ENCODE measurements at regions not wholly inside any gene's neighbourhood (a gene's known extent, or its start where the extent isn't known, plus 50 kb on each side); places are given as distances from the start of the nearest gene placed in this dataset.

DNA sequence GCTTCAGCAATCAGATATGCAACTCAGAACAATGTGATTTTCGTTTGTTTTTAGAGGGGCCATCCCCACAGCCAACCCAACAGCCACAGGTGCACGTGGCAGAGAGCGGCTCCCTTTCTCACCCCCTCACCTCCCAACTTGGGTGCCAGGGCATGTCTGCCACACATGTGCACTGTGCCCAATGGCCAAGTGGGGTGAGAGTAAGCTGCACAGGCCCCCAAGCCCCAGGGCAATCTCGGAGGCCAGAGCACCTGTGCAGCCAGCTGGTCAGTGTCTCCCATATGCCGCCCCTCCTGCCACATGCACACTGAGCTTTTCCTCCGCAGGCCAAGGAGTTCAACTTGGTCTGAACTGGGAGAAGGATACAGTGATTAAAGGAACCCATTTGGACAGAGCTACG, 1130.2 kb downstream of the DSC3 start:
- H3K27ac ChIP-seq, result no peak overlapping the region
- H3K36me3 ChIP-seq (ENCODE audit: insufficient read depth), result no peaks in the 10 kb centered on the region
- no peaks in the 10 kb centered on the region for H4K20me1 ChIP-seq (ENCODE audit: insufficient read depth)
- TF ChIP-seq, protein P1, sequence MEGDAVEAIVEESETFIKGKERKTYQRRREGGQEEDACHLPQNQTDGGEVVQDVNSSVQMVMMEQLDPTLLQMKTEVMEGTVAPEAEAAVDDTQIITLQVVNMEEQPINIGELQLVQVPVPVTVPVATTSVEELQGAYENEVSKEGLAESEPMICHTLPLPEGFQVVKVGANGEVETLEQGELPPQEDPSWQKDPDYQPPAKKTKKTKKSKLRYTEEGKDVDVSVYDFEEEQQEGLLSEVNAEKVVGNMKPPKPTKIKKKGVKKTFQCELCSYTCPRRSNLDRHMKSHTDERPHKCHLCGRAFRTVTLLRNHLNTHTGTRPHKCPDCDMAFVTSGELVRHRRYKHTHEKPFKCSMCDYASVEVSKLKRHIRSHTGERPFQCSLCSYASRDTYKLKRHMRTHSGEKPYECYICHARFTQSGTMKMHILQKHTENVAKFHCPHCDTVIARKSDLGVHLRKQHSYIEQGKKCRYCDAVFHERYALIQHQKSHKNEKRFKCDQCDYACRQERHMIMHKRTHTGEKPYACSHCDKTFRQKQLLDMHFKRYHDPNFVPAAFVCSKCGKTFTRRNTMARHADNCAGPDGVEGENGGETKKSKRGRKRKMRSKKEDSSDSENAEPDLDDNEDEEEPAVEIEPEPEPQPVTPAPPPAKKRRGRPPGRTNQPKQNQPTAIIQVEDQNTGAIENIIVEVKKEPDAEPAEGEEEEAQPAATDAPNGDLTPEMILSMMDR (conservative IDR thresholded peaks at IDR 0.05; ENCODE audit: low read depth, low read length), result no peak
- H3K27me3 ChIP-seq (ENCODE audit: insufficient read depth, low read depth), result no peaks in the 10 kb centered on the region
- no peak overlapping the region for H2AFZ ChIP-seq (ENCODE audit: low read depth)
- H3K4me2 ChIP-seq, result no peak overlapping the region
- H3K79me2 ChIP-seq (ENCODE audit: insufficient read depth, low read depth), result no peaks in the 10 kb centered on the region
- H3K4me1 ChIP-seq (ENCODE audit: low read depth, poor library complexity, severe bottlenecking), result no peaks in the 10 kb centered on the region
- H3K9ac ChIP-seq, result no peak overlapping the region
- H3K4me3 ChIP-seq (IDR thresholded peaks at IDR 0.05; ENCODE audit: insufficient read depth, low read depth, low read length), result no peak overlapping the region

DNA sequence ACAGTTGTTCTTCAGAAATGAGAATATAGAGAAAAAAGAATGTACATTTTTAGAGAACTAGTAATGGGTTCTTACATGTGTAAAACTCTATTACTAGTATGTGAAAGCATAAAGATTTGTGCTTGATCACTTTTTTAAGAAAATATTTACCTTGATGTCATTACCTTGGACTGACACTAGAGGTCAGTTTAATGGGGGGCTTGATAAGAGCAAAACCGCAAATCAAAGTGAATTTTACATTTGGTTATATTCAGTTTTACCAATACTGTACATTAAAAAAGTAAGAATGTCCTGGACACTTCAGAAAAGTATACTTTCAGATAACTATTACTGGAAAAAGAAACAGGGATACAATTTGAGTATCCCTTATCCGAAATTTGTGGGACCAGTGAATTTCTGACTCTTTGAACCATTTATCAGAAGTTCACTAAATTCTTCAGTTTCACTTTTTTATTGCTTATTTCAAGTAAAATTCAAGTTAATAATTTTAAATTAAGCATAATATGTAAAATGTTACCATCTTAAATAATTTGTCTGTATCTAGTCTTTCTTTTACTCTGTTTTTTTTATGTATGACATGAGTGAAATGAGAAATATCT, 1149.5 kb downstream of the DSC3 start:
- no peak overlapping the region for H3K27ac ChIP-seq
- H3K9ac ChIP-seq, result no peak overlapping the region
- TF ChIP-seq, protein P1 (conservative IDR thresholded peaks at IDR 0.05; ENCODE audit: low read depth, low read length), result peak; percentile 73
- no peak overlapping the region for H3K4me3 ChIP-seq (IDR thresholded peaks at IDR 0.05; ENCODE audit: insufficient read depth, low read depth, low read length)
- H3K79me2 ChIP-seq (ENCODE audit: insufficient read depth, low read depth), result no peaks in the 10 kb centered on the region
- no peak overlapping the region for H2AFZ ChIP-seq (ENCODE audit: low read depth)
- H3K27me3 ChIP-seq (ENCODE audit: insufficient read depth, low read depth), result no peaks in the 10 kb centered on the region
- no peaks in the 10 kb centered on the region for H4K20me1 ChIP-seq (ENCODE audit: insufficient read depth)
- H3K4me2 ChIP-seq, result no peak overlapping the region
- no peaks in the 10 kb centered on the region for H3K36me3 ChIP-seq (ENCODE audit: insufficient read depth)
- H3K4me1 ChIP-seq (ENCODE audit: low read depth, poor library complexity, severe bottlenecking), result no peaks in the 10 kb centered on the region

DNA sequence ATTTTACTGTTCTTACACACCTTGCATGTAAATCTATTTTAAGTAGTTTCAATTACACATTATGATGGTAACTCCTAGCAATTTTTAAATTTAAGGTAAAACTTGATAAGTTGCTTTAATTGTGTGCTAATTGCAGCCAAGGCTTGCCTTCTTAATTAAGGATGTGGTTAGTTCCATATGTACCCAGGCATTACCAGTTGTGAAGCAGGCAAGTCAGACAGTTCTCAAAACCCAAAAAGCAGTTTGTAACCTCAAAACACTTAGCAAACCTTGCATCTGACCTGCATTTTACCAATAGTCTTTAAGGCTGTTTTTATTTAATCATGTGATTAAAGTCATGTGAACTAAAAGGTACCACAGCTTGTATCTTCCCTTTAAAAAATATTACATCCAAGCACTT, 1159.4 kb downstream of the DSC3 start:
- Histone ChIP-seq H3K79me2 (ENCODE audit: insufficient read depth, low read depth) (no peaks in the 10 kb centered on the region), H4K20me1 (ENCODE audit: insufficient read depth) (no peaks in the 10 kb centered on the region), H3K9ac (no peak overlapping the region), H2AFZ (ENCODE audit: low read depth) (no peak overlapping the region), H3K27ac (no peak overlapping the region), H3K27me3 (ENCODE audit: insufficient read depth, low read depth) (no peaks in the 10 kb centered on the region), H3K4me3 (IDR thresholded peaks at IDR 0.05; ENCODE audit: insufficient read depth, low read depth, low read length) (no peak overlapping the region), H3K36me3 (ENCODE audit: insufficient read depth) (no peaks in the 10 kb centered on the region), H3K4me2 (no peak overlapping the region), H3K4me1 (ENCODE audit: low read depth, poor library complexity, severe bottlenecking) (peaks cover 4% of the 10 kb centered on the region)
- TF ChIP-seq, protein P1 (conservative IDR thresholded peaks at IDR 0.05; ENCODE audit: low read depth, low read length), result no peak

DNA sequence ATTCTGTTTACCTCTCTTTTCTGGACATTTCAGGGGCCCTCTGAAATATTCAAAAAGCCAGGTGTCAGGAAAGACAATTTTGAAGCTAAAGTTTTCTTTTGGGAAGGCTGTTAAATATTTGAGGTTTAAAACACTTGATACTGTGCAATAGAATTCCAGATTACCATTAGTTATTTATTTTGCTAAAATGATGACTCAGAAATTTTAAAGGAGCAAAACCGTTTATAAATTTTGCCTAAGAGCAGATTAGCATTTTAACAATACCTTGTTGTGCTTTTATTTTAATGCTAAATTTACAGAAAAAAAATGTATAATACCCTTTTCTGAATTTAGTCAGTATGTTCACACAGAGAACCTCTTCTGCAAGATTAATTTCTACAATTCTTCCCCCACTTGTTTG, 1159.9 kb downstream of the DSC3 start:
- no peak overlapping the region for H3K9ac ChIP-seq
- no peaks in the 10 kb centered on the region for H3K27me3 ChIP-seq (ENCODE audit: insufficient read depth, low read depth)
- H3K79me2 ChIP-seq (ENCODE audit: insufficient read depth, low read depth), result no peaks in the 10 kb centered on the region
- no peak overlapping the region for H3K4me3 ChIP-seq (IDR thresholded peaks at IDR 0.05; ENCODE audit: insufficient read depth, low read depth, low read length)
- no peak overlapping the region for H2AFZ ChIP-seq (ENCODE audit: low read depth)
- peaks cover 4% of the 10 kb centered on the region for H3K4me1 ChIP-seq (ENCODE audit: low read depth, poor library complexity, severe bottlenecking)
- H3K4me2 ChIP-seq, result no peak overlapping the region
- TF ChIP-seq, protein P1 (conservative IDR thresholded peaks at IDR 0.05; ENCODE audit: low read depth, low read length), result no peak
- H4K20me1 ChIP-seq (ENCODE audit: insufficient read depth), result no peaks in the 10 kb centered on the region
- H3K27ac ChIP-seq, result no peak overlapping the region
- no peaks in the 10 kb centered on the region for H3K36me3 ChIP-seq (ENCODE audit: insufficient read depth)
